HEK293T (cell line): ENCODE measurements at regions not wholly inside any gene's neighbourhood (a gene's known extent, or its start where the extent isn't known, plus 50 kb on each side); places are given as distances from the start of the nearest gene placed in this dataset.

Experiments
- BHLHE40 ChIP-seq: fragments of 450-650 bp; IDR thresholded peaks from 2 replicates; pipeline ENCODE4 v1.6.1; 2016; ENCODE audit warnings: mild to moderate bottlenecking, moderate library complexity, borderline replicate concordance
- HDGF ChIP-seq: fragments of 450-650 bp; IDR thresholded peaks from 2 replicates; pipeline ENCODE4 v1.6.1; 2017; ENCODE audit warnings: antibody characterized with exemption, borderline replicate concordance

- TF ChIP-seq BHLHE40 (no peak), HDGF (no peak)
Observed at GRCh38 chr4:14313757-14314156, 686.2 kb upstream of the BOD1L1 start.
